ENCODE measurements at regions not wholly inside any gene's neighbourhood (a gene's known extent, or its start where the extent isn't known, plus 50 kb on each side); places are given as distances from the start of the nearest gene placed in this dataset.

DNA sequence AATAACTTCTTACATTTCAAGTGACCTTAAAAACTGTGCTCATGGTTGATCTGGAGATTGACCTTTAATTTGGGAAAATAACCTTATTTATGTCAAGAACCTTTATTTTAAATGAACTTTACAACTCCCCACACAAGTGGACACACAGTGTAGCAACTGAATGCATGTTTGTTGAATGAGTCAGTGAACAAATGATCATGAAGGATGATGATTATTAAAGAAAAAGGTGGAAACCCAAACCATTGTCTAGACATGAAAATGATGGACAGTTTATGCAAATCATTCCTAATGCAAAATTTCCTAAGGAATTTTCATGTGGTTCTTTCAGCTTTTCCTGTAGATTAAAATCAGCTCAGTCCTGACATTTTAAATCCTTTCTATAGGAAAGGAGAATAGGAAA, 439.8 kb upstream of the RUNX1 start:
- no peak for TF ChIP-seq CTCF (IDR thresholded peaks at IDR 0.05; ENCODE audit: low read length)
- no peak for TF ChIP-seq EZH2 (optimal IDR thresholded peaks at IDR 0.05; ENCODE audit: low read depth, low read length)
